H1 (cell line): ENCODE measurements at regions not wholly inside any gene's neighbourhood (a gene's known extent, or its start where the extent isn't known, plus 50 kb on each side); places are given as distances from the start of the nearest gene placed in this dataset.

Experiments used
- ASH2L ChIP-seq: fragments of 200-600, 300-600 bp; sonication (generic); IDR thresholded peaks from one replicate; pipeline ENCODE4 v1.7.1; 2017; ENCODE audit warnings: low read length
- BACH1 ChIP-seq: IDR thresholded peaks from 2 replicates; pipeline ENCODE4 v1.6.1; 2012; ENCODE audit warnings: low read length, improper control_type of control experiment
- CREB1 ChIP-seq: IDR thresholded peaks from 2 replicates; pipeline ENCODE4 v1.6.1; 2012; ENCODE audit warnings: inconsistent platforms
- EP300 ChIP-seq, 2 experiments: IDR thresholded peaks; 1 replicate in 1 of 2; 2 replicates in 1 of 2; pipeline ENCODE4 v1.6.1; 2011 to 2012; ENCODE audit warnings: low read depth in 2 of 2, low read length in 2 of 2, mild to moderate bottlenecking in 2 of 2, borderline replicate concordance in 1 of 2, inconsistent platforms in 1 of 2, moderate library complexity in 1 of 2
- EZH2 ChIP-seq: fragments of 200-600 bp; sonication (generic); IDR thresholded peaks from 2 replicates; pipeline ENCODE4 v1.7.1; 2012; ENCODE audit warnings: low read depth, mild to moderate bottlenecking, moderate library complexity, low read length, inconsistent platforms; ENCODE audit not compliant: severe bottlenecking
- NRF1 ChIP-seq: IDR thresholded peaks from 2 replicates; pipeline ENCODE4 v1.6.1; 2011; ENCODE audit warnings: mild to moderate bottlenecking, low read depth, low read length, improper control_type of control experiment
- POLR2A ChIP-seq, 2 experiments: IDR thresholded peaks; 1 replicate in 1 of 2; 2 replicates in 1 of 2; pipeline ENCODE4 v1.6.1; 2011; ENCODE audit warnings: low read depth in 2 of 2, low read length in 2 of 2, mild to moderate bottlenecking in 2 of 2; ENCODE audit errors: control extremely low read depth in 1 of 2
- RAD21 ChIP-seq, 2 experiments: IDR thresholded peaks in 1 of 2; conservative IDR thresholded peaks in 1 of 2; 2 replicates each; pipeline ENCODE4 v1.6.1; 2011; ENCODE audit warnings: low read depth in 2 of 2, low read length in 2 of 2, improper control_type of control experiment in 1 of 2, inconsistent platforms in 1 of 2, mild to moderate bottlenecking in 1 of 2, moderate library complexity in 1 of 2
- SP1 ChIP-seq: IDR thresholded peaks from 2 replicates; pipeline ENCODE4 v1.6.1; 2011; ENCODE audit warnings: low read depth, low read length
- SP2 ChIP-seq: IDR thresholded peaks from 2 replicates; pipeline ENCODE4 v1.6.1; 2012; ENCODE audit warnings: mild to moderate bottlenecking, low read length, inconsistent platforms
- TF ChIP-seq, protein P1 (sequence below): IDR thresholded peaks from 2 replicates; pipeline ENCODE4 v1.6.1; 2012; ENCODE audit warnings: low read length, inconsistent platforms

- no peak for TF ChIP-seq CREB1
- TF ChIP-seq, protein P1, sequence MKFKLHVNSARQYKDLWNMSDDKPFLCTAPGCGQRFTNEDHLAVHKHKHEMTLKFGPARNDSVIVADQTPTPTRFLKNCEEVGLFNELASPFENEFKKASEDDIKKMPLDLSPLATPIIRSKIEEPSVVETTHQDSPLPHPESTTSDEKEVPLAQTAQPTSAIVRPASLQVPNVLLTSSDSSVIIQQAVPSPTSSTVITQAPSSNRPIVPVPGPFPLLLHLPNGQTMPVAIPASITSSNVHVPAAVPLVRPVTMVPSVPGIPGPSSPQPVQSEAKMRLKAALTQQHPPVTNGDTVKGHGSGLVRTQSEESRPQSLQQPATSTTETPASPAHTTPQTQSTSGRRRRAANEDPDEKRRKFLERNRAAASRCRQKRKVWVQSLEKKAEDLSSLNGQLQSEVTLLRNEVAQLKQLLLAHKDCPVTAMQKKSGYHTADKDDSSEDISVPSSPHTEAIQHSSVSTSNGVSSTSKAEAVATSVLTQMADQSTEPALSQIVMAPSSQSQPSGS: no peak
- no peak for TF ChIP-seq RAD21 (IDR thresholded peaks at IDR 0.05 in 1 of 2, conservative IDR thresholded peaks at IDR 0.05 in 1 of 2; ENCODE audit: low read depth in 2 of 2, low read length in 2 of 2)
- TF ChIP-seq BACH1: no peak
- no peak for TF ChIP-seq EP300 (IDR thresholded peaks at IDR 0.05; ENCODE audit: borderline replicate concordance in 1 of 2, low read depth in 2 of 2, low read length in 2 of 2)
- no peak for TF ChIP-seq SP2
- no peak for TF ChIP-seq EZH2
- no peak for TF ChIP-seq POLR2A (IDR thresholded peaks at IDR 0.05; ENCODE audit: control extremely low read depth in 1 of 2, low read depth in 2 of 2, low read length in 2 of 2)
- TF ChIP-seq SP1: no peak
- TF ChIP-seq NRF1: no peak
- TF ChIP-seq ASH2L: no peak
These were observed 74.8 kb downstream of the SNTN start for GRCh38 chr3:63727233-63727632.
